Activated CD4-positive, alpha-beta T cell treated with anti-CD3 and anti-CD28 coated beads, Interleukin-2, amount 10 ng/mL, durations not matched to agents 24 days and 14 days (primary cell): ENCODE measurements at regions not wholly inside any gene's neighbourhood (a gene's known extent, or its start where the extent isn't known, plus 50 kb on each side); places are given as distances from the start of the nearest gene placed in this dataset.
"Not testable (repeated sequence)": the region's sequence is repeated elsewhere in the genome, so short reads cannot be mapped to it uniquely, and the experiment has no call there.

Experiments
- DNase-seq: peaks from one replicate; pipeline ENCODE4 v3.0.0; 2022
- H3K27ac Mint-ChIP-seq: one replicate; pipeline ENCODE4 v1.8.0; 2022; ENCODE audit warnings: mild to moderate bottlenecking, mixed read lengths
- H3K27me3 Mint-ChIP-seq: one replicate; pipeline ENCODE4 v1.8.0; 2022; ENCODE audit warnings: mixed read lengths
- H3K36me3 Mint-ChIP-seq: one replicate; pipeline ENCODE4 v1.8.0; 2022; ENCODE audit warnings: low read depth, mild to moderate bottlenecking, mixed read lengths
- H3K4me1 Mint-ChIP-seq: one replicate; pipeline ENCODE4 v1.8.0; 2021; ENCODE audit warnings: mixed read lengths
- H3K4me3 Mint-ChIP-seq: one replicate; pipeline ENCODE4 v1.8.0; 2022; ENCODE audit warnings: mild to moderate bottlenecking, moderate library complexity, mixed read lengths
- H3K9me3 Mint-ChIP-seq: one replicate; pipeline ENCODE4 v1.8.0; 2021; ENCODE audit warnings: mixed read lengths
- intact Hi-C: fragments of 100-400 bp; cut with micrococcal nuclease; formaldehyde crosslinking; loops from one replicate; pipeline ENCODE4 v1.15.1; 2023

DNA sequence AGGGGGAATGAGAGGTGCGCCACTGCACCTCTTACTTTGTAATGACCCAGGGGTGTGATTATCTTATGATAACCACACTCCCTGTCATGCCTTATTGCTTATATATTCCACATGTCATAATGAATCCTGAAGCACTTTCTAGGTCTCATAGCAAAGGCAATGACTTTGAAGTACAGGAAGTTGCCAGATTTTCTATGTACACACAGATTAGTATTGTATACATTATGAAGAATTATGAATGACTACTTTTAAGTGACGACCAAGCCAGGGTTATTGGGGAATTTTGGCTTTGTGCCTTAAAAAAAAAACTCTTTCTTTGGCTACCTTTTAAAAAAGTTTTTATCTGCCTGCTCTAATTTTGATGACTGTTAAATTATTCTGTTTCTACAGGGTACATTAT lies 269.6 kb downstream of the MDFIC start:
- intact Hi-C loops, result no loop called here
- Mint-ChIP-seq H3K27ac (no peak overlapping the region), H3K36me3 (no peaks in the 10 kb centered on the region), H3K27me3 (peaks cover 5% of the 10 kb centered on the region), H3K4me1 (no peaks in the 10 kb centered on the region), H3K9me3 (peaks cover 3% of the 10 kb centered on the region), H3K4me3 (no peak overlapping the region)
- DNase-seq, result no peak

DNA sequence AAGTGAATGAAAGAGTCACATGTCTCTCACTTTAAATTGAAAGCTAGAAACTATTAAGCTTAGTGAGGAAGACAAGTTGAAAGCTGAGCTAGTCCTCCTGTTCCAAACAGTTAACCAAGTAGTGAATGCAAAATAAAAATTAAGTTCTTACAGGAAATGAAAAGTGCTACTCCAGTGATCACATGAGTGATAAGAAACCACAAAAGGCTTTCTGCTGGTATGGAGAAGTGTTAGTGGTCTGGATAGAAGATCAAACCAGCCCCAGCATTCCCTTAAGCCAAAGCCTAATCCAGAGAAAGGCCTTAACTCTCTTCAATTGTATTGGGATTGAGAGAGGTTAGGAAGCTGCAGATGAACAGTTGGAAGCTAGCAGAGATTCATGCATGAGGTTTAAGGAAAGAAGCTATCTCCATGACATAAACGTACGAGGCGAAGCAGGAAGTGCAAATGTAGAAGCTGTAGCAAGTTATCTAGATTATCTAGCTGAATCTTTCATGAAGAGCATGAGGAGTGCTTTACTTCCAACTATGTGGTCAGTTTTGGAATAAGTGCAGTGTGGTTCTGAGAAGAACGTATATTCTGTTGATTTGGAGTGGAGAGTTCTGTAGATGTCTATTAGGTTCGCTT lies 261.6 kb downstream of the MDFIC start:
- Mint-ChIP-seq H3K4me3 (peak overlapping the region; percentile 25), H3K36me3 (no peaks in the 10 kb centered on the region), H3K4me1 (peaks cover 12% of the 10 kb centered on the region), H3K27ac (no peak overlapping the region), H3K9me3 (peaks cover 3% of the 10 kb centered on the region), H3K27me3 (peaks cover 3% of the 10 kb centered on the region)
- peak; percentile 57 for DNase-seq
- intact Hi-C loops, result no loop called here

DNA sequence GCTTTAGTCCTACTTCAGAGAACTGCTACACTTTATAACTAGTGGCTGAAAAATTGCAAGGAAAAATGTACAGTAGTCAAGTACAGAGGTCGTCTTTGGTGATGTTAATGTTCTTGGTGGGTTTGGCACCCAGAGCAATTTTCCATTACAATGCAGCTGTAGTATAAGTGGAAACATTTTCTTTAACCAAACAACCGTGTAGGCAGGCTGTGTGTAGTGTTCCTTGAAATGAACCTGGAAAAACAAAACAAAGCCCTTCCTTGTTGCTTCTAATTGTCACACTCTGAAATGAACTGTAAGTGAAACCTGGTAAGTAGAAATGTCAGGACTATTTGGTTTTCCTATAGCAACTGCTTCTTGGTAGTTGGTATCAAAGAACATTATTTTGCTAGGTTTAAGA lies 256.9 kb downstream of the MDFIC start:
- peaks cover 8% of the 10 kb centered on the region for H3K4me1 Mint-ChIP-seq
- intact Hi-C loops, result no loop called here
- H3K36me3 Mint-ChIP-seq, result no peaks in the 10 kb centered on the region
- no peak overlapping the region for H3K27ac Mint-ChIP-seq
- no peak for DNase-seq
- H3K27me3 Mint-ChIP-seq, result peaks cover 4% of the 10 kb centered on the region
- H3K4me3 Mint-ChIP-seq, result no peak overlapping the region
- no peaks in the 10 kb centered on the region for H3K9me3 Mint-ChIP-seq

DNA sequence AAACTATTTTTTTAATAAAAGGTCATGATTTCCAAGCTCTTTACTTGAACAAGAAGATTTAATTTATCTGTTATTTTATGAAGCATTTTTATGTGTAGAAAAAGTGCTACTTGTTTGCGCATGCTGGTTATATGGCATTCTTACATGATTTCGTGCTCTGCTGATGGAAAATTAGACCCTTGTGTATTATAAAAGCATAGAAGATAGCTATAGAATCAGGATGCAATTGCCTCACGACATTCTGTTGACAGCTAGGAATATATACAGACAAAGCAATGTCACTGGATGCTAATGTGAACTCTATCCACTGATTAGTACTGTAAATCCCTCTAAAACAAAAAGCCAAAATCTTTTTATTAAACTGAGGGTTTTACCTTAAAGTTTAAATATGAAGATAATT lies 255.9 kb downstream of the MDFIC start:
- intact Hi-C loops, result no loop called here
- no peak overlapping the region for H3K27ac Mint-ChIP-seq
- H3K4me1 Mint-ChIP-seq, result no peaks in the 10 kb centered on the region
- peaks cover 4% of the 10 kb centered on the region for H3K9me3 Mint-ChIP-seq
- peaks cover 4% of the 10 kb centered on the region for H3K27me3 Mint-ChIP-seq
- DNase-seq, result no peak
- no peak overlapping the region for H3K4me3 Mint-ChIP-seq
- no peaks in the 10 kb centered on the region for H3K36me3 Mint-ChIP-seq

DNA sequence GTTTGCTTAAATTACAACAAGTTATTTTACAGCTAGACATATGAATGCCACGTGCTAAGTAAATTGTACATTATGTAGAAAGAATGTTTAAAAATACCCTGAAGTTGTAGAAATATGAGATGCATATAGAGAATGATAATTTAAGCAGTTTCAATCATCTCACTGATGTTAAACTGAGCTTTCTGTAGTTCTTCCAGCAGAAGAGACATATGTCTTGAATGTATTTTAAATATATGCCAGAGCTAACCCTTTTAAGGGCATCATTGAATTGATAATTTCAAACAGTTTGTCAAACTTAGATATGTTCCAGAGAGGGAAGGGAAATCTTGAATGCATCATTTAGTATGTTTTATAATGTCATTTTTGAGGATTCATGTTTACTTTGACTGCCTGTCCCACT lies 255.2 kb downstream of the MDFIC start:
- no peaks in the 10 kb centered on the region for H3K36me3 Mint-ChIP-seq
- DNase-seq, result no peak
- intact Hi-C loops, result no loop called here
- H3K9me3 Mint-ChIP-seq, result peaks cover 4% of the 10 kb centered on the region
- H3K4me3 Mint-ChIP-seq, result no peak overlapping the region
- no peak overlapping the region for H3K27ac Mint-ChIP-seq
- H3K4me1 Mint-ChIP-seq, result no peaks in the 10 kb centered on the region
- peaks cover 4% of the 10 kb centered on the region for H3K27me3 Mint-ChIP-seq

DNA sequence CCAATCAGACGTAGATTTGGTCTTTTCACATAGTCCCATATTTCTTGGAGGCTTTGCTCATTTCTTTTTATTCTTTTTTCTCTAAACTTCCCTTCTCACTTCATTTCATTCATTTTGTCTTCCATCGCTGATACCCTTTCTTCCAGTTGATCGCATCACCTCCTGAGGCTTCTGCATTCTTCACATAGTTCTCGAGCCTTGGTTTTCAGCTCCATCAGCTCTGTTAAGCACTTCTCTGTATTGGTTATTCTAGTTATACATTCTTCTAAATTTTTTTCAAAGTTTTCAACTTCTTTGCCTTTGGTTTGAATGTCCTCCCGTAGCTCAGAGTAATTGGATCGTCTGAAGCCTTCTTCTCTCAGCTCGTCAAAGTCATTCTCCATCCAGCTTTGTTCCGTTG lies 250.5 kb downstream of the MDFIC start:
- H3K4me3 Mint-ChIP-seq, H3K4me1 Mint-ChIP-seq, H3K9me3 Mint-ChIP-seq, H3K36me3 Mint-ChIP-seq, H3K27me3 Mint-ChIP-seq, intact Hi-C loops, H3K27ac Mint-ChIP-seq, DNase-seq: not testable (repeated sequence)

DNA sequence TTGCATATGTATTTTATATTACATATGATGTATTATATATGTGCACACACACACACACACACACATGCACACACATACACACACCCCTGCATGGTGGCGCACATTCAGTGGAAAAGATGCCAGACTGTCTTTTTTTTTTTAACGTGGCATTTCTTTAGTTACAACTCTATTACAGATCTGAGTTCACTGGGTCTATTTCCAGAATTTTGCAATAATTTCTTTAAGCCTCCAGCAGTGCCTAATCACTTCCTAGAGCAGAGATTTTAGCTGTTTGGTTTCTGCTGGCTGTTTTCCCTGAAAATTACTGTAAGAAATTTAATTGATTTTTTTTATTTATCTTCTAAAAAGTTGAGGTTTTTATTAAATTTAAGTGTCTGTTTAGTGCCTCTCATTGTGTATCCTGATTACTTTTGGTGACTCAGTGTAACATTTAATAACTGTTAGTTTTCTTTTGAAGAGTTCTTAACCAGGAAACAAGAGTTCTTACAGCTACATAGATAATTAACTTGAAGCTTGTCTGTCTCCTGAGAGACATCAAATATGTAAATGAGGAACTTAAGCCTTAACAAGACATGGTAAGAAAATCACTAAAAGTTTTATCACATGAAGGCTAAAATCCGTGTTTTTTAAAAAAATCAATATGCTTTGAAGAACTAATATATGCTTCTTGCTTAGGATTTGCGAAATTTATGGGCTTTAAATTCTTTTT lies 232.0 kb downstream of the MDFIC start:
- no peak for DNase-seq
- Mint-ChIP-seq H3K4me1 (no peaks in the 10 kb centered on the region), H3K4me3 (no peak overlapping the region), H3K36me3 (no peaks in the 10 kb centered on the region), H3K9me3 (peaks cover 2% of the 10 kb centered on the region), H3K27ac (no peak overlapping the region), H3K27me3 (peaks cover 5% of the 10 kb centered on the region)
- intact Hi-C loops, result no loop called here

DNA sequence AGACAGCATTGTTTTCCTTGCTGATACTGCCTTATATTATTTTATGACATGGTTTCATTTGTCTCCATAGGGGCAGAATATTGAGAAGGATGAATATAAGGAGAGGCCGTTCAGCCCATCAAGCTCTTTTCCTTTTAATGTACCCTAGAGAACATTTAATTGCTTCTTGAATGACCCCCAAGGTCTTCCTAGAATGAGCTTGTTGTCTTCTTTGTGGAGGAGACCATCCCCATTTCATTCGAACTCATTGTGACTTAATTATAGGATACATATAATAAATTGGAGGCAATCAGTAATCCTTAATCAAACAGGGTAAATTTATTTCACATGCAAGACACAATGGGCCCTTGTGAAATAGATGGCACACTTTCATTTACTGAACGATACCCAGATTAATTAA lies 231.3 kb downstream of the MDFIC start:
- Mint-ChIP-seq H3K4me3 (no peak overlapping the region), H3K9me3 (no peaks in the 10 kb centered on the region), H3K4me1 (no peaks in the 10 kb centered on the region), H3K36me3 (no peaks in the 10 kb centered on the region), H3K27me3 (peaks cover 3% of the 10 kb centered on the region), H3K27ac (no peak overlapping the region)
- intact Hi-C loops, result no loop called here
- DNase-seq, result no peak

DNA sequence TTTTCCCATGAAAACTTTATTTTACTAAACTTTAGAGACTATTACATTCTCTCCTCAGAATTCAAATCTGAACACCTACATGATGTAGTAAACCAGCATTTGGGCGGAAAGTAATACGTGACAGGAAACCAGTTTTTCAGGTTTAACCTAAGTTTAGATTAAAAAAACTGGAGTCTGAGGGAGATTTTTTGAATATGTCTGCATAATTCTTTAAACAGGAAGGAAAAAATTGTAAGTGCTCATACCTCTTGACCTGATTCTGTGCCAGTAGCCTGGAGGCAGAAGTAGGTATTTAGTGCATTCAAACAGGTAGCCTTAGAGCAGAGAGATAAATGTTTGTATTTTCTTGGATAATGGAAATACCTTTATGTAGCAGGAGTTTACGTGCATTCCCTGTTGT lies 224.3 kb downstream of the MDFIC start:
- Mint-ChIP-seq H3K4me3 (no peak overlapping the region), H3K27ac (no peak overlapping the region), H3K27me3 (peaks cover 7% of the 10 kb centered on the region), H3K9me3 (peaks cover 3% of the 10 kb centered on the region), H3K36me3 (no peaks in the 10 kb centered on the region), H3K4me1 (peaks cover 5% of the 10 kb centered on the region)
- intact Hi-C loops, result no loop called here
- DNase-seq, result no peak

DNA sequence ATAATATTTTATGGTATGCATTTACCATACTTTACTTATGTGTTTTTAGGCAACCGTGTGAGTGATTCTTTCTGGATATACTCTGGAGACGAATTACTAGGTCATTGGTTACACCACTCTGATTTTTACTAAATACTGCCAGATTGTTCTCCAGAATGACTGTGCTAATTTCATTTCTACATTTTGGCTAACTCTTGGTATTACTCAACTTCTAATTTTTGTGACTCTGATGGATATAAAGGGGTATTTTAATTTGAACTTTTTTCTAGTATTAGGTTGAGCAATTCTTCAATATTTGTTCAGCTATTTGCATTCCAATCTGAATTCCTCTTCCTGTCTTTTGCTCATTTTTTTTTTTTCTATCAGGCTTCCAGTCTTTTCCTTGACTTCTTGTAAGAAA lies 223.6 kb downstream of the MDFIC start:
- Mint-ChIP-seq H3K4me3 (no peak overlapping the region), H3K4me1 (peaks cover 5% of the 10 kb centered on the region), H3K9me3 (peaks cover 4% of the 10 kb centered on the region), H3K36me3 (no peaks in the 10 kb centered on the region), H3K27ac (no peak overlapping the region), H3K27me3 (peaks cover 7% of the 10 kb centered on the region)
- intact Hi-C loops, result no loop called here
- no peak for DNase-seq

DNA sequence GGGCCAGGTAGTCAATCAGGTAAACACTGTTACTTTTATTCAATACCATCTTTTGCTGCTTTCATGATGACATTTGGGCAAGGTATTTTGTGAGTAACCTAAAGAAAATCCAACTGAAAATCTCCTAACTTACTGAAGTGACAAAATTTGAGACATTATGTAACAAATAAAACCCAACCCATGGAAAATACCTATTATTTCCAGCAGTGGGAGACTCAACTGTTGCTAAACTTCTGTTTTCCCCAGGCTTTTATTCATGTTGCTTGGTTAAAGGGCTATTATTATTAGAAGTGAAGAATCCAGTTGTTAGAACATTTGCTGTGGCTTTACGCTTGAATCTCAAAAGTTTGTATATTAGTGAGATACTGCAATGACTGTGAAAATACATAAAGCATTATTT lies 215.9 kb downstream of the MDFIC start:
- H3K4me3 Mint-ChIP-seq, result no peak overlapping the region
- peaks cover 15% of the 10 kb centered on the region for H3K4me1 Mint-ChIP-seq
- no peak for DNase-seq
- intact Hi-C loops, result no loop called here
- peaks cover 12% of the 10 kb centered on the region for H3K9me3 Mint-ChIP-seq
- no peak overlapping the region for H3K27ac Mint-ChIP-seq
- peaks cover 2% of the 10 kb centered on the region for H3K36me3 Mint-ChIP-seq
- peaks cover 6% of the 10 kb centered on the region for H3K27me3 Mint-ChIP-seq

DNA sequence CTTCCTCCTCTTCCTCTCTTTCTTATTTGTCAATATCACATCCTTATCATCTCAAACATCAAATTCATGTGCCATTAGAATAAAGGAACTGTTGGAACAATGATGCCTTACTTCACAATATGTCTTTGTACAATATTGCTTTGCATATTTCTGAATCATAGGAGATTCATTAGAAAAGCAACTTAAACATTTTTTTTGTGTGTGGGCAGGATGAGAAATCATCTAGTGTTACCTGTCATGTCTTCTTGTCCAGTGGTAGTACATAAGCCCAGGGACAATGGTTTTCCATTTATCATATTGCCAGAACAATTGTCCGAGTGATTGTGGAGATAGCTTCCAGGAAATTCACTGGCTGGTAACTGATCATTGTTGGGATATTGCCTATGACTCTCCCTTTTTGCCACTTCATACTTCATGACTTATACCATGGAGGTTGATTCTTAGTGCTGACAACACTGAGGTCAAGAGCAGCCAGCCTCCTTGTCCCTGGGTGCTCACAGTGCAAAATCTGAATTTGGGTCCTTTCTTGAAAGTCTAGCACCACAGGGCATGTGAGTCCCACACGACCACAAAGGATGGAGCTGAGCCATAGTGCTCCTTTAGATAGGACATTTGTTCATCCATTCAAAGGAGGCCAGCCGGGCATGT lies 215.0 kb downstream of the MDFIC start:
- no peak for DNase-seq
- Mint-ChIP-seq H3K4me3 (no peak overlapping the region), H3K9me3 (peaks cover 12% of the 10 kb centered on the region), H3K27me3 (peaks cover 4% of the 10 kb centered on the region), H3K27ac (no peak overlapping the region), H3K36me3 (peaks cover 5% of the 10 kb centered on the region), H3K4me1 (peaks cover 15% of the 10 kb centered on the region)
- intact Hi-C loops, result no loop called here

DNA sequence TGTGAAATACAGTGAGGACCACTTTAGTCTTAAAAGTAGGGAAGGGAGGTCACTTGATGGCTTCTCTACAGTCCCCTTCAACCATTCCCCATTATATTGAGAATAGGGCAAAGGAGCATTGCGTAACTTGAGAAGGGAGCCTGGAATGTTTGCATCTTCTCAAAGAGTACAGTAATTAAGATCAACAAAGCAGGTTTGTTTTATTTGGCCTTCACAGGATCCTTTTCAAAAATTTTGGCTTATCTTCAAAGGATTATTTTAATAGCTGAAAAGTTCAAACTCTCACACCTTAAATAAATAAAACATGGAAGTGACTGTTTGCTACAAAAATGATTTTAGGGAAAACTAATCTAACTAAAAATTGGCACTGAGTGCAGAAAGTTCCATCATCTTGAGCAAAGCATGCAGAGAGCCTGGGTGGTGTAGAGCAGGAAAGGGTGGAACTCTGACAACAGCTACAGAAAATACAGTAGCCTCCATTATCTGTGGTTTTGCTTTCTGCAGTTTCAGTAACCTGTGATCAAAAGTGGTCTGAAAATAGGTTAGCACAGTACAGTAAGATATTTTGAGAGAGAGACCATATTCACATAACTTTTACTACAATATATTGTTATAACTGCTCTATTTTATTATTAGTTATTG lies 214.0 kb downstream of the MDFIC start:
- Mint-ChIP-seq H3K4me1 (peaks cover 15% of the 10 kb centered on the region), H3K27me3 (peaks cover 4% of the 10 kb centered on the region), H3K36me3 (peaks cover 5% of the 10 kb centered on the region), H3K27ac (no peak overlapping the region), H3K9me3 (peaks cover 9% of the 10 kb centered on the region), H3K4me3 (no peak overlapping the region)
- intact Hi-C loops, result no loop called here
- DNase-seq, result no peak

DNA sequence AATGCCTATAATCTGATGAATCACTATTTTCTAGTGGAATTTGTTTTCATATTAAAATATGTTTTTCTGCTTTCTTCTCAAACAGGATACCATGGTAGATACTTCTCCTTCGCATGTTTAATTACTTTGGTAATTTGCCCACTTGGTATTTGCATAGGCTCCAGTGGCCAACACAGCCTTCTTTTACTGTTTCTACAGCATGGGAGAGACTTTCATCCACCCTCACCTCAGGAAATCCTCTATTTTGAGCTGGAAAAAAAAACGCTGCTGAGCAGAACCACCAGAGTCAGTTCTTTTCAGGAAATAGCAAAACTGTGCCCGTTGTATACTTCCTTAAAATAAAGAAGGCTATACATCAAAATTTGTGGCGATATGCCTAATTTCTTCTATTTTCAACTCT lies 213.3 kb downstream of the MDFIC start:
- no peak overlapping the region for H3K4me3 Mint-ChIP-seq
- H3K36me3 Mint-ChIP-seq, result peaks cover 5% of the 10 kb centered on the region
- peaks cover 5% of the 10 kb centered on the region for H3K9me3 Mint-ChIP-seq
- DNase-seq, result no peak
- peaks cover 2% of the 10 kb centered on the region for H3K27me3 Mint-ChIP-seq
- H3K27ac Mint-ChIP-seq, result no peak overlapping the region
- H3K4me1 Mint-ChIP-seq, result peaks cover 15% of the 10 kb centered on the region
- intact Hi-C loops, result no loop called here
